ENCODE measurements at regions not wholly inside any gene's neighbourhood (a gene's known extent, or its start where the extent isn't known, plus 50 kb on each side); places are given as distances from the start of the nearest gene placed in this dataset.

- no peak overlapping the region for H3K4me3 ChIP-seq (ENCODE audit: control insufficient read depth in 2 of 3, extremely low read depth in 1 of 3, insufficient read depth in 2 of 3, low read depth in 1 of 3, low read length in 3 of 3)
- H2AFZ ChIP-seq (ENCODE audit: control insufficient read depth, low read length) = no peak overlapping the region
- no peak overlapping the region for H3K9ac ChIP-seq (ENCODE audit: control insufficient read depth, extremely low read depth, insufficient read depth, low read length)
- TF ChIP-seq CTCF (optimal IDR thresholded peaks at IDR 0.05 in 1 of 3, IDR thresholded peaks at IDR 0.05 in 1 of 3, conservative IDR thresholded peaks at IDR 0.05 in 1 of 3; ENCODE audit: extremely low read depth in 1 of 3, insufficient read depth in 2 of 3, low read length in 3 of 3) (no peak), EZH2 (IDR thresholded peaks at IDR 0.05; ENCODE audit: low read length) (no peak)
- H3K4me2 ChIP-seq (ENCODE audit: control insufficient read depth, extremely low read depth, insufficient read depth, low read depth, low read length) = no peak overlapping the region
- H3K36me3 ChIP-seq (ENCODE audit: control insufficient read depth in 2 of 2, extremely low read depth in 1 of 2, insufficient read depth in 2 of 2, low read length in 2 of 2) = no peaks in the 10 kb centered on the region
- no peak for DNase-seq (ENCODE audit: low read depth, low spot score)
- H3K79me2 ChIP-seq (ENCODE audit: control insufficient read depth, insufficient read depth, low read length) = no peaks in the 10 kb centered on the region
- dilution Hi-C loops (cut with MboI; ENCODE audit: extremely low pct_ligation_motif_present, low sequenced_read_pairs) = no loop called here
- no peaks in the 10 kb centered on the region for H3K27me3 ChIP-seq (ENCODE audit: control insufficient read depth, extremely low read depth, insufficient read depth, low read length)
- H3K9me3 ChIP-seq (ENCODE audit: control insufficient read depth, low read depth, low read length) = no peaks in the 10 kb centered on the region
- no peaks in the 10 kb centered on the region for H3K9me1 ChIP-seq (ENCODE audit: control insufficient read depth, extremely low read depth, insufficient read depth, low read length)
- H3K4me1 ChIP-seq (ENCODE audit: control insufficient read depth, extremely low read depth, insufficient read depth, low read length) = no peaks in the 10 kb centered on the region
- no peaks in the 10 kb centered on the region for H4K20me1 ChIP-seq (ENCODE audit: control insufficient read depth, extremely low read depth, insufficient read depth, low read length)
- no peak overlapping the region for H3K27ac ChIP-seq (ENCODE audit: control insufficient read depth, insufficient read depth, low read length)
- no peak for FAIRE-seq
Measured at GRCh38 chr12:24416423-24417109, 467.1 kb upstream of the SOX5 start.

GRCh38 chr12:24415934-24416333 lies 466.5 kb upstream of the SOX5 start:
- no peak overlapping the region for H3K27ac ChIP-seq (ENCODE audit: control insufficient read depth, insufficient read depth, low read length)
- H3K9me3 ChIP-seq (ENCODE audit: control insufficient read depth, low read depth, low read length) = no peaks in the 10 kb centered on the region
- TF ChIP-seq CTCF (optimal IDR thresholded peaks at IDR 0.05 in 1 of 3, IDR thresholded peaks at IDR 0.05 in 1 of 3, conservative IDR thresholded peaks at IDR 0.05 in 1 of 3; ENCODE audit: extremely low read depth in 1 of 3, insufficient read depth in 2 of 3, low read length in 3 of 3) (no peak), EZH2 (IDR thresholded peaks at IDR 0.05; ENCODE audit: low read length) (no peak)
- no peak overlapping the region for H2AFZ ChIP-seq (ENCODE audit: control insufficient read depth, low read length)
- no peak overlapping the region for H3K4me3 ChIP-seq (ENCODE audit: control insufficient read depth in 2 of 3, extremely low read depth in 1 of 3, insufficient read depth in 2 of 3, low read depth in 1 of 3, low read length in 3 of 3)
- no peak for FAIRE-seq
- H3K9me1 ChIP-seq (ENCODE audit: control insufficient read depth, extremely low read depth, insufficient read depth, low read length) = no peaks in the 10 kb centered on the region
- no peaks in the 10 kb centered on the region for H3K27me3 ChIP-seq (ENCODE audit: control insufficient read depth, extremely low read depth, insufficient read depth, low read length)
- dilution Hi-C loops (cut with MboI; ENCODE audit: extremely low pct_ligation_motif_present, low sequenced_read_pairs) = no loop called here
- no peak overlapping the region for H3K4me2 ChIP-seq (ENCODE audit: control insufficient read depth, extremely low read depth, insufficient read depth, low read depth, low read length)
- no peaks in the 10 kb centered on the region for H3K36me3 ChIP-seq (ENCODE audit: control insufficient read depth in 2 of 2, extremely low read depth in 1 of 2, insufficient read depth in 2 of 2, low read length in 2 of 2)
- H3K4me1 ChIP-seq (ENCODE audit: control insufficient read depth, extremely low read depth, insufficient read depth, low read length) = no peaks in the 10 kb centered on the region
- no peaks in the 10 kb centered on the region for H3K79me2 ChIP-seq (ENCODE audit: control insufficient read depth, insufficient read depth, low read length)
- no peaks in the 10 kb centered on the region for H4K20me1 ChIP-seq (ENCODE audit: control insufficient read depth, extremely low read depth, insufficient read depth, low read length)
- DNase-seq (ENCODE audit: low read depth, low spot score) = no peak
- no peak overlapping the region for H3K9ac ChIP-seq (ENCODE audit: control insufficient read depth, extremely low read depth, insufficient read depth, low read length)

Measured in keratinocyte (primary cell).